Liver (tissue), 8 donors: ENCODE measurements at regions not wholly inside any gene's neighbourhood (a gene's known extent, or its start where the extent isn't known, plus 50 kb on each side); places are given as distances from the start of the nearest gene placed in this dataset.
"Not testable (repeated sequence)": the region's sequence is repeated elsewhere in the genome, so short reads cannot be mapped to it uniquely, and the experiment has no call there.

Experiments used
- DNase-seq: peaks from one replicate; pipeline ENCODE4 v3.0.0-alpha.2; 2017; ENCODE audit warnings: low spot score
- H3K27ac ChIP-seq, 2 donors: one replicate each; pipeline ENCODE4 v1.7.0; 2013; ENCODE audit warnings: inconsistent platforms in 2 of 2, low read length in 2 of 2, control low read depth in 1 of 2, low read depth in 1 of 2, mild to moderate bottlenecking in 1 of 2
- H3K27me3 ChIP-seq, 4 donors: one replicate each; pipeline versions ENCODE4 v1.6.1 to v1.7.0; 2013; ENCODE audit warnings: low read length in 3 of 4, inconsistent platforms in 1 of 4, mild to moderate bottlenecking in 1 of 4, moderate library complexity in 1 of 4; ENCODE audit not compliant: control insufficient read depth in 4 of 4, insufficient read depth in 4 of 4
- H3K36me3 ChIP-seq, 4 donors: one replicate each; pipeline versions ENCODE4 v1.6.1 to v1.7.0; 2013; ENCODE audit warnings: low read length in 3 of 4, mild to moderate bottlenecking in 3 of 4, low read depth in 1 of 4, moderate library complexity in 1 of 4; ENCODE audit not compliant: control insufficient read depth in 4 of 4, insufficient read depth in 3 of 4
- H3K4me1 ChIP-seq, 4 donors: one replicate each; pipeline versions ENCODE4 v1.6.1 to v1.7.0; 2013; ENCODE audit warnings: low read length in 3 of 4, mild to moderate bottlenecking in 3 of 4, moderate library complexity in 1 of 4; ENCODE audit not compliant: control insufficient read depth in 4 of 4, insufficient read depth in 4 of 4
- H3K4me3 ChIP-seq, 3 donors: one replicate each; pipeline versions ENCODE4 v1.6.1 to v1.7.0; 2013; ENCODE audit warnings: low read length in 3 of 3, control low read depth in 1 of 3, low read depth in 1 of 3, mild to moderate bottlenecking in 1 of 3
- H3K9ac ChIP-seq, 2 donors: one replicate each; pipeline ENCODE4 v1.7.0; 2013; ENCODE audit warnings: low read length in 2 of 2, mild to moderate bottlenecking in 2 of 2, moderate library complexity in 2 of 2, control low read depth in 1 of 2, low read depth in 1 of 2
- H3K9me3 ChIP-seq, 4 donors: one replicate each; pipeline versions ENCODE4 v1.6.1 to v1.7.0; 2013; ENCODE audit warnings: low read length in 3 of 4; ENCODE audit not compliant: control insufficient read depth in 4 of 4
- ATF3 ChIP-seq: IDR thresholded peaks from 2 replicates; pipeline ENCODE4 v1.6.1; 2016; ENCODE audit warnings: antibody characterized with exemption
- CTCF ChIP-seq: fragments of 150-350 bp; IDR thresholded peaks from 2 replicates; pipeline ENCODE4 v1.5.1; 2017; ENCODE audit warnings: improper control_type of control experiment, low read depth, low read length; ENCODE audit not compliant: missing input control
- EGR1 ChIP-seq, 2 donors: IDR thresholded peaks; 2 replicates each; pipeline ENCODE4 v1.6.1; 2016 to 2018; ENCODE audit warnings: antibody characterized with exemption in 2 of 2, low read depth in 2 of 2
- FOXA1 ChIP-seq: IDR thresholded peaks from 2 replicates; pipeline ENCODE4 v1.6.1; 2016; ENCODE audit warnings: antibody characterized with exemption
- GABPA ChIP-seq, 2 donors: IDR thresholded peaks in 1 of 2; conservative IDR thresholded peaks in 1 of 2; 2 replicates each; pipeline ENCODE4 v1.6.1; 2016; ENCODE audit warnings: antibody characterized with exemption in 2 of 2, mild to moderate bottlenecking in 1 of 2, moderate library complexity in 1 of 2
- HNF4A ChIP-seq, 2 donors: conservative IDR thresholded peaks; 2 replicates each; pipeline ENCODE4 v1.6.1; 2016; ENCODE audit warnings: antibody characterized with exemption in 2 of 2, mild to moderate bottlenecking in 2 of 2
- MAX ChIP-seq: IDR thresholded peaks from 2 replicates; pipeline ENCODE4 v1.6.1; 2016; ENCODE audit warnings: antibody characterized with exemption
- NR2F2 ChIP-seq: IDR thresholded peaks from 2 replicates; pipeline ENCODE4 v1.6.1; 2016; ENCODE audit warnings: antibody characterized with exemption
- RAD21 ChIP-seq, 2 donors: IDR thresholded peaks; 2 replicates each; pipeline ENCODE4 v1.6.1; 2016; ENCODE audit warnings: antibody characterized with exemption in 2 of 2, mild to moderate bottlenecking in 2 of 2
- REST ChIP-seq: IDR thresholded peaks from 2 replicates; pipeline ENCODE4 v1.6.1; 2016; ENCODE audit warnings: antibody characterized with exemption, mild to moderate bottlenecking
- SP1 ChIP-seq: IDR thresholded peaks from 2 replicates; pipeline ENCODE4 v1.6.1; 2018; ENCODE audit warnings: antibody characterized with exemption, mild to moderate bottlenecking
- YY1 ChIP-seq: IDR thresholded peaks from 2 replicates; pipeline ENCODE4 v1.6.1; 2016; ENCODE audit warnings: antibody characterized with exemption, mild to moderate bottlenecking
- ZBTB33 ChIP-seq: IDR thresholded peaks from 2 replicates; pipeline ENCODE4 v1.6.1; 2016; ENCODE audit warnings: antibody characterized with exemption
- WGBS: extraction: QIAGEN DNeasy Blood & Tissue Kit; methylation state at CpG from one replicate; pipeline ENCODE4 v1.1.7; 2013; 5-methylcytosine and 5-hydroxymethylcytosine counted together
- donor health status: healthy.
- donor health status: healthy.
- donor health status: healthy.
- donor health status: healthy.
- donor health status: healthy.

- Histone ChIP-seq H3K4me3 (no peak overlapping the region), H3K27ac (no peak overlapping the region), H3K9ac (no peak overlapping the region), H3K27me3 (no peaks in the 10 kb centered on the region), H3K9me3 (no peaks in the 10 kb centered on the region), H3K4me1 (no peaks in the 10 kb centered on the region), H3K36me3 (no peaks in the 10 kb centered on the region)
- WGBS, result 86% methylated on average over 3 of the region's 3 CpGs
- no peak for DNase-seq
- TF ChIP-seq FOXA1 (no peak), ZBTB33 (no peak), GABPA (IDR thresholded peaks at IDR 0.05 in 1 of 2, conservative IDR thresholded peaks at IDR 0.05 in 1 of 2) (no peak)
Observed at GRCh38 chr2:38243186-38243880, 133.7 kb downstream of the ATL2 start.

- WGBS, result 96% methylated on average over 10 of the region's 10 CpGs
- no peak for TF ChIP-seq MAX
- TF ChIP-seq EGR1 (IDR thresholded peaks at IDR 0.05; ENCODE audit: low read depth in 2 of 2), result no peak
- TF ChIP-seq ZBTB33, result no peak
- no peak for TF ChIP-seq RAD21 (IDR thresholded peaks at IDR 0.05)
- no peak for TF ChIP-seq GABPA (IDR thresholded peaks at IDR 0.05 in 1 of 2, conservative IDR thresholded peaks at IDR 0.05 in 1 of 2)
- no peak for TF ChIP-seq NR2F2
- no peak for TF ChIP-seq REST
- no peak for TF ChIP-seq YY1
- no peak for TF ChIP-seq SP1
- TF ChIP-seq HNF4A (conservative IDR thresholded peaks at IDR 0.05), result no peak
- no peak for TF ChIP-seq ATF3
- no peak for TF ChIP-seq CTCF
- H3K4me1 ChIP-seq, result no peaks in the 10 kb centered on the region
Observed at GRCh38 chr2:38239452-38239851, 137.6 kb downstream of the ATL2 start.

GRCh38 chr2:38238705-38239104, 138.4 kb downstream of the ATL2 start:
- WGBS, result 95% methylated on average over 5 of the region's 5 CpGs
- H3K27me3 ChIP-seq, H3K9ac ChIP-seq, H3K27ac ChIP-seq, H3K4me1 ChIP-seq, H3K36me3 ChIP-seq, H3K9me3 ChIP-seq, DNase-seq, H3K4me3 ChIP-seq: not testable (repeated sequence)

More at GRCh38 chr2:38239452-38239851, 137.6 kb downstream of the ATL2 start:
- Histone ChIP-seq H3K27me3 (no peaks in the 10 kb centered on the region), H3K4me3 (no peak overlapping the region), H3K9me3 (no peaks in the 10 kb centered on the region), H3K36me3 (no peaks in the 10 kb centered on the region), H3K27ac (no peak overlapping the region), H3K9ac (no peak overlapping the region)
- DNase-seq, result no peak
